Endothelial cell of umbilical vein (primary cell): ENCODE measurements at regions not wholly inside any gene's neighbourhood (a gene's known extent, or its start where the extent isn't known, plus 50 kb on each side); places are given as distances from the start of the nearest gene placed in this dataset.

Experiments used
- BruUV-seq: library from RNA; stranded (reverse); fragments of 400-500 nt; replicated peaks from 2 replicates; lab custom pipeline; 2021; lab: Mats Ljungman, UMichigan
- CTCF ChIA-PET: fragments of 300-600, 350-600 bp; sonication (Branson Sonifier 250); formaldehyde crosslinking; loops from one replicate; lab custom pipeline; 2021; ENCODE audit warnings: antibody characterized with exemption, inconsistent platforms; lab: Charles Lee
- POLR2A ChIA-PET: fragments of 300-600, 350-600 bp; sonication (Branson Sonifier 250); formaldehyde crosslinking; loops from one replicate; lab custom pipeline; 2021; ENCODE audit warnings: antibody characterized with exemption, inconsistent platforms; lab: Charles Lee
- DNase-seq: peaks from one replicate; pipeline ENCODE4 v3.0.0-alpha.2; 2011; ENCODE audit warnings: low read depth, low spot score
- FAIRE-seq: peaks from 2 replicates; lab custom pipeline; 2011; peaks lifted over from hg19 to GRCh38; lab: Jason Lieb, UNC
- H2AFZ ChIP-seq: 2 replicates; pipeline ENCODE4 v1.6.0; 2012; ENCODE audit warnings: low read depth, low read length, control low read depth, inconsistent platforms
- H3K27ac ChIP-seq: 2 replicates; pipeline ENCODE4 v1.5.1; 2011; ENCODE audit warnings: low read depth, mild to moderate bottlenecking, control low read depth, low read length, moderate library complexity; ENCODE audit not compliant: insufficient read depth
- H3K27me3 ChIP-seq, 2 experiments: 2 replicates each; pipeline versions ENCODE4 v1.6.0 to v1.6.1; 2011; ENCODE audit warnings: low read length in 2 of 2, mixed read lengths in 1 of 2; ENCODE audit not compliant: control insufficient read depth in 2 of 2, insufficient read depth in 2 of 2
- H3K36me3 ChIP-seq, 2 experiments: 2 replicates in 1 of 2; 3 replicates in 1 of 2; pipeline ENCODE4 v1.5.1; 2011; ENCODE audit warnings: low read length in 2 of 2, mild to moderate bottlenecking in 1 of 2, moderate library complexity in 1 of 2; ENCODE audit not compliant: control insufficient read depth in 2 of 2, insufficient read depth in 2 of 2; ENCODE audit errors: extremely low read depth in 1 of 2
- H3K4me1 ChIP-seq: 3 replicates; pipeline ENCODE4 v1.5.1; 2011; ENCODE audit warnings: mild to moderate bottlenecking, low read length; ENCODE audit not compliant: control insufficient read depth, insufficient read depth; ENCODE audit errors: extremely low read depth
- H3K4me2 ChIP-seq: 2 replicates; pipeline ENCODE4 v1.6.1; 2011; ENCODE audit warnings: low read length, control low read depth, mixed read lengths; ENCODE audit not compliant: insufficient read depth
- H3K4me3 ChIP-seq, 3 experiments: fragments of 200-600 bp in 1 of 3; sonication (generic), shearing (Covaris generic) in 1 of 3; replicated peaks in 1 of 3; 2 replicates each; pipeline ENCODE4 v1.5.1; 2011 to 2016; ENCODE audit warnings: control low read depth in 3 of 3, low read length in 3 of 3, mild to moderate bottlenecking in 2 of 3, inconsistent platforms in 1 of 3, low read depth in 1 of 3, moderate library complexity in 1 of 3; ENCODE audit not compliant: insufficient read depth in 1 of 3
- H3K79me2 ChIP-seq: 2 replicates; pipeline ENCODE4 v1.6.0; 2012; ENCODE audit warnings: low read length, inconsistent platforms; ENCODE audit not compliant: control insufficient read depth, insufficient read depth
- H3K9ac ChIP-seq: replicated peaks from 2 replicates; pipeline ENCODE3; 2011; ENCODE audit warnings: low read length, control low read depth; ENCODE audit not compliant: insufficient read depth; ENCODE audit errors: extremely low read depth
- H3K9me1 ChIP-seq: replicated peaks from 3 replicates; pipeline ENCODE4 v1.6.0; 2011; ENCODE audit warnings: mild to moderate bottlenecking, low read length; ENCODE audit not compliant: control insufficient read depth, insufficient read depth; ENCODE audit errors: extremely low read depth
- H3K9me3 ChIP-seq: replicated peaks from 2 replicates; pipeline ENCODE4 v1.5.1; 2012; ENCODE audit warnings: low read length, inconsistent platforms; ENCODE audit not compliant: control insufficient read depth, insufficient read depth
- H4K20me1 ChIP-seq: replicated peaks from 2 replicates; pipeline ENCODE3; 2011; ENCODE audit warnings: mild to moderate bottlenecking, low read length; ENCODE audit not compliant: control insufficient read depth, insufficient read depth; ENCODE audit errors: extremely low read depth
- EZH2 ChIP-seq: IDR thresholded peaks from 2 replicates; pipeline ENCODE4 v1.6.1; 2012; ENCODE audit warnings: borderline replicate concordance, low read depth, mild to moderate bottlenecking, moderate library complexity, low read length, inconsistent platforms; ENCODE audit not compliant: severe bottlenecking
- FOS ChIP-seq: IDR thresholded peaks from 2 replicates; pipeline ENCODE4 v1.6.1; 2011; ENCODE audit warnings: mild to moderate bottlenecking, low read length, moderate library complexity, borderline replicate concordance; ENCODE audit not compliant: insufficient read depth
- GATA2 ChIP-seq: IDR thresholded peaks from 2 replicates; pipeline ENCODE4 v1.7.0; 2011; ENCODE audit warnings: low read depth, mild to moderate bottlenecking, moderate library complexity, mixed read lengths, low read length; ENCODE audit not compliant: insufficient read length, insufficient read depth
- JUN ChIP-seq: IDR thresholded peaks from 2 replicates; pipeline ENCODE4 v1.6.1; 2011; ENCODE audit warnings: borderline replicate concordance, low read depth; ENCODE audit not compliant: insufficient read length, insufficient read depth
- MYC ChIP-seq: IDR thresholded peaks from one replicate; pipeline ENCODE4 v1.6.1; 2011; ENCODE audit warnings: mild to moderate bottlenecking, low read depth, low read length
- POLR2A ChIP-seq: IDR thresholded peaks from 2 replicates; pipeline ENCODE4 v1.6.1; 2012; ENCODE audit warnings: low read depth, mild to moderate bottlenecking, control low read depth, low read length
- POLR2AphosphoS5 ChIP-seq: IDR thresholded peaks from 2 replicates; pipeline ENCODE4 v1.6.1; 2012; ENCODE audit warnings: low read depth, mild to moderate bottlenecking, control low read depth, low read length, moderate library complexity; ENCODE audit not compliant: insufficient read depth
- dilution Hi-C: fragments of 300-500 bp; cut with MboI; formaldehyde crosslinking; loops from one replicate; pipeline ENCODE4 v1.15.0; 2019; ENCODE audit warnings: low sequenced_read_pairs; ENCODE audit not compliant: extremely low pct_ligation_motif_present
- intact Hi-C: fragments of 100-400 bp; cut with micrococcal nuclease; formaldehyde crosslinking; loops from one replicate; pipeline ENCODE4 v1.10.0; 2022
- TF ChIP-seq, protein P1 (sequence below): IDR thresholded peaks from 2 replicates; pipeline ENCODE4 v1.6.1; 2011; ENCODE audit not compliant: insufficient read depth, insufficient read length
- TF ChIP-seq, protein P2 (sequence below), 2 donors: IDR thresholded peaks; 1 replicate in 1 of 2; 2 replicates in 1 of 2; pipeline ENCODE4 v1.5.1; 2011; ENCODE audit warnings: low read length in 2 of 2, mild to moderate bottlenecking in 2 of 2, moderate library complexity in 2 of 2, control low read depth in 1 of 2, inconsistent platforms in 1 of 2, low read depth in 1 of 2; ENCODE audit not compliant: insufficient read depth in 1 of 2; ENCODE audit errors: extremely low read depth in 1 of 2

DNA sequence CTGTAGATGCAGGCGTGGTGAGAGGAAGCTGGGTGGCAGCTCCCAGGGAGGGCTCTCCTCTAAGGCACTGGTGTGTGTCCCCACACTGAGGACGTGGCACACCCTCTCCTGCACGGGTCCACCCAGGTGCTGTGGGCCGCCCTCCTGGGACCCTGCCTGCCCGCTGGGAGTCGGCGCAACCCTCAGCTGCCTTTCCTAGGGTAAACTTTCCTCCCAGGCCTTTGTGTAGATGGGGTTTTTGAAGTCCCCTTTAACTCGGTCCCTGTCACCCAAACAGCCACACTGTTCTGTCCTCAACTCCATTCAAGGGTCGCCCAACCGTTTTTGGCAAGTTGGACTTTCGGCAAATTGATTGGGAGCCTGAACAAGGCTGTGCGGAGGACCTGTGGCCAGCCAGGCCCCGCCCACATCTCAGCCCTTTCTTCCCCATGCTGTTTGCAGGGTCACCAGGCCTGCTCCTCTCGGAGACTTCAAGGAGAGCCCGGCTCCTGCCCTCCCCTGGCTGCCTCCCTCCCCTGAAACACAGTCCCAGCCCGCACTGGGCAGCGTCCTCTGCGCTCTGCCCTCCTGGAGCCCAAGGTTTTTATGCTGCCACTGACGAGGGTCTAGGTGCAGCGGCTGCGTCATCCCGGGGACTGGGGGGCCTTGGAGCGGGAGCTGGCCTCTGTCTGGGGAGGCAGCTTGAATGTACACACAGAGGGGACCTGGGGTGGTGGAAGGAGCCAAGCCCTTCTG lies 1126.2 kb downstream of the BRD1 start:
- no peaks in the 10 kb centered on the region for H3K27me3 ChIP-seq
- no peak overlapping the region for H3K4me3 ChIP-seq
- no peaks in the 10 kb centered on the region for H3K4me1 ChIP-seq
- dilution Hi-C loops: no loop called here
- no peak overlapping the region for H3K4me2 ChIP-seq
- no peak overlapping the region for H3K27ac ChIP-seq
- H3K79me2 ChIP-seq: no peaks in the 10 kb centered on the region
- intact Hi-C loops: no loop called here
- no peak overlapping the region for H2AFZ ChIP-seq
- no TSS peak for BruUV-seq
- FAIRE-seq: no peak
- H4K20me1 ChIP-seq: no peaks in the 10 kb centered on the region
- peaks cover 14% of the 10 kb centered on the region for H3K9me3 ChIP-seq
- ChIA-PET CTCF (no interaction called here), POLR2A (interaction anchor here (0.6 kb wide), 1 partner anchor 47 kb away, joined by 4 read pairs; no protein-coding TSS in a partner anchor)
- no peaks in the 10 kb centered on the region for H3K9me1 ChIP-seq
- H3K36me3 ChIP-seq: no peaks in the 10 kb centered on the region
- DNase-seq: no peak
- H3K9ac ChIP-seq: no peak overlapping the region
- TF ChIP-seq, protein P1, sequence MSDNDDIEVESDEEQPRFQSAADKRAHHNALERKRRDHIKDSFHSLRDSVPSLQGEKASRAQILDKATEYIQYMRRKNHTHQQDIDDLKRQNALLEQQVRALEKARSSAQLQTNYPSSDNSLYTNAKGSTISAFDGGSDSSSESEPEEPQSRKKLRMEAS: no peak
- TF ChIP-seq GATA2 (no peak), FOS (no peak), POLR2A (no peak), POLR2AphosphoS5 (no peak), EZH2 (no peak), MYC (no peak), JUN (no peak)
- TF ChIP-seq, protein P2, sequence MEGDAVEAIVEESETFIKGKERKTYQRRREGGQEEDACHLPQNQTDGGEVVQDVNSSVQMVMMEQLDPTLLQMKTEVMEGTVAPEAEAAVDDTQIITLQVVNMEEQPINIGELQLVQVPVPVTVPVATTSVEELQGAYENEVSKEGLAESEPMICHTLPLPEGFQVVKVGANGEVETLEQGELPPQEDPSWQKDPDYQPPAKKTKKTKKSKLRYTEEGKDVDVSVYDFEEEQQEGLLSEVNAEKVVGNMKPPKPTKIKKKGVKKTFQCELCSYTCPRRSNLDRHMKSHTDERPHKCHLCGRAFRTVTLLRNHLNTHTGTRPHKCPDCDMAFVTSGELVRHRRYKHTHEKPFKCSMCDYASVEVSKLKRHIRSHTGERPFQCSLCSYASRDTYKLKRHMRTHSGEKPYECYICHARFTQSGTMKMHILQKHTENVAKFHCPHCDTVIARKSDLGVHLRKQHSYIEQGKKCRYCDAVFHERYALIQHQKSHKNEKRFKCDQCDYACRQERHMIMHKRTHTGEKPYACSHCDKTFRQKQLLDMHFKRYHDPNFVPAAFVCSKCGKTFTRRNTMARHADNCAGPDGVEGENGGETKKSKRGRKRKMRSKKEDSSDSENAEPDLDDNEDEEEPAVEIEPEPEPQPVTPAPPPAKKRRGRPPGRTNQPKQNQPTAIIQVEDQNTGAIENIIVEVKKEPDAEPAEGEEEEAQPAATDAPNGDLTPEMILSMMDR (IDR thresholded peaks at IDR 0.05; ENCODE audit: extremely low read depth in 1 of 2, insufficient read depth in 1 of 2, low read depth in 1 of 2, low read length in 2 of 2): no peak
